UCSD-AML1 (cell line): ENCODE measurements at regions not wholly inside any gene's neighbourhood (a gene's known extent, or its start where the extent isn't known, plus 50 kb on each side); places are given as distances from the start of the nearest gene placed in this dataset.
"Not testable (repeated sequence)": the region's sequence is repeated elsewhere in the genome, so short reads cannot be mapped to it uniquely, and the experiment has no call there.

ENCODE experiments used
- DNase-seq: peaks from one replicate; lab custom pipeline; 2025; ENCODE audit not compliant: unreplicated experiment; lab: John Stamatoyannopoulos, UW

DNA sequence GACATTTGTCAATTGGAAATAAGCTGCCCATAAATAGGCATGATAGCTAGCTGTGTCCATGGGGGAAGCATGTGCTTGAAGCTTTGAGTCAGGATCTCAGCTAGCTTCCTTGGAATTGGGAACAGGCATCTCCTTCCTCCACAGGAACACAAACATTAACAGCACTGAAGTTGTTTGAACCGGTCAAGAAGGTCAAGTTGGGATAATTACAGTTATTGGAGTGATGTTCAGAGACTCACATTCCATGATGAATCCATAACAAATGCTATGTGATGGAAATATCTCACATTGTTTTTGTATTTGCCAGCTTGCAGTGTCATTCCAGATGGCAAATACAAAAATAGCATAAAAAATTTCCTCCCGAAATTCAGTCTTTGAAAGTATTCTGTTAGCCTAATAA lies 347.6 kb upstream of the SMIM21 start:
- DNase-seq: no peak

DNA sequence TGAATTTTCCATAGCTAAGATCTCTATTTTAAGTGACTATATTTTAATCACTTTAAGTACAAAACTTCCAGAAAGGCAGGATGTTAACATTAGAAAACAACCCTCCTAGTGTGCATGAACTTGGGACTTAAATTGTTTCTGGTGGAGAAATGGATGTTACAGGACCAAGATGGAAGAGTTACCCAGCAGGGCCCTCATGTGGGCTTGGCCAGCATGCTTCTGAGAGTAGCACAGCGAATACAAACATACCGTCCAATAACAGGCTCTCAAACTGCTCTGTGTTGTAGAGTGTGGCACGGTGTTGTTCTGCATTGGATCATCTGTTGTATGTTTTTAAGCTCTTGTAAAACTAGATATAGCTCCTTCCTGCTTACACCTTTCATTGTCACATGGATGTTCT lies 346.1 kb upstream of the SMIM21 start:
- DNase-seq: no peak

DNA sequence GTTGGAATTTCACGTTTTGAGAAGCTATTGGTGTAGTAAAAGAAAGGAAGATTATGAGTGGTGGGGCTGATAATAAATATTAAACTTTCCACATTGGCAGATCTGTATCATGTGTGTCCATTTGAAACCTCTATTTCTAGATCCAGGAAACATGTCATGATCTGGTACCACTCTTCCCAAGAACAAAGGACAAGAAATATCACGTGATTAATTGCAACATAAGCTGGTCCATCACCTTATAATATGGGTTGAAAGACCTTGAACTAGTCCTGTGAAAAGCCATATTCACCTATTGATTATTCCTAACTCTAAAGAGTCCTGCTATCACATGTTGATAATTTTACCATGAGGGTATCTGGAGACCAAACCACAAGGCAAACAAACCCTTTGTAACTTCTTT lies 335.3 kb upstream of the SMIM21 start:
- no peak for DNase-seq

DNA sequence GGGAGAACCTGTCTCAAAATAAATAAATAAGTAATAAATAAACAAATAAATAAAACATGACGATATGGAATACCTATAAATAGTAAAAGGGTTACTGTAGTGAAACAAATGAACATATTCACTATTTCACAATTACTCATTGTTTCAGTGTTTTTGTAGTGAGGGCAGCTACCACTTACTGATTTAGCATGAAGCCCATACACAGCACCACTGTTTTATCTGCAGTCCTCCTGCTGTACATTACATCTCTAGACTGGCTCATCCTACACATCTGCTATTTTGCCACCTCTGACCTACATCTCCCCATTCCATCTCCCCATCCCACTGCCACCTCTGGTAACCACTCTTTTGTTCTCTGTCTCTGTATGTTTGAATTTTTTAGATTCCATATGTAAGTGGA lies 332.7 kb upstream of the SMIM21 start:
- no peak for DNase-seq

DNA sequence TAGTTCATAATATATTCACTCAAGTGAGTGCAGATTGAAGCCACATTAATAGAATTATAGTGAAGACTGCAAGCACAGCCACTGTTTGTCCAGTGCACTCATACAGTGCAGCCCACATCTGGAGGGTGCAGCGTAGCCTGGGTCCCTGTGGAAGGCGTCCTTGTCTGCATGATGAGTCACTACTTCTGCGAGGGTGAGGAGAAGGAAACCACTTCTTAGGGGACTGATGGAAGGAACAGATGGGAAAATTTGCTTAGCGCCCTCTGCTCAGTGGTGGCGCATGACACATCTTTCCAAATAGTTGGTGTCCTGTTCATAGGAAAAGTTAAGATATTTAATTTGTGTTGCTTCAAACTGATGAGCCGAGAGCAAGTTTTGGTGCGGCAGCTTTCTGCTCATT lies 330.4 kb upstream of the SMIM21 start:
- no peak for DNase-seq

DNA sequence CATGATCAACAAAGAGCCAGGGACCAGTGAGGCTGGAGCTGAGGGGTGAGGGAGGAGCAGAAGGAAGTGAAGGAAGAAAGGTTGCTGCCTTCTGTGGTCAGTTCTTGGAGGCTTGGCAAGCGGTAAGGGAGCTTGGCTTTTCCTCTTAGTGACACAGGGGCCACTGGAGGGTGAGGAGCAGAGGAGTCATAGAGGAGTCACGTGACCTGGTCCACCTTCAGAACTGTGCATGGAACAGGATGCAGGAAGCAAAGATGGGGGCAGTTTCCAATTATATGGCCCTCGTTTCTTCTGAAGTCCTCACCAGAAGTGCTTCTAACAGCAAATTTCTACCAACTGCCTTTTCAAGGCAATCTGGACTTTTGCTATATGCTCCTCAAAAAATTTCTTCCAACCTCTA lies 326.9 kb upstream of the SMIM21 start:
- no peak for DNase-seq

DNA sequence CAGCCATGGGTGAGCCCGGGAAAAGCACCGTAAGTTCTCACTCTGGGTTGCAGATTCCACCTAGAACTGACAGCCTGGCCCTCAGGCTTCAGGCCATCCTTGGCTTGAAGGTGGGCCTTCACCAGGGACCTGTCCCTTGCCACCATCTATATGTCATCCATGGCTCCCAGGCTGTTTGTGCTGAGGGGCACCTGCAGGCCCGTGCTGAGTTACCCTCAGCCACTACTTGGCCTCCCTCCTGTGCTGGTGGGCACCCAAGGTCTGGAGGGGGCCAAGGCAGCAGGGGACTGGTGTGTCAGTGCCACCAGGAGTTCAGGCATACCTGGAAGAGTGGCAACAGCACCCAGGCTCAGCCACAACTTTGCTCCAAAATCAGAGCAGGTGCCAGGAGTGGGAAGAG lies 326.2 kb upstream of the SMIM21 start:
- no peak for DNase-seq

DNA sequence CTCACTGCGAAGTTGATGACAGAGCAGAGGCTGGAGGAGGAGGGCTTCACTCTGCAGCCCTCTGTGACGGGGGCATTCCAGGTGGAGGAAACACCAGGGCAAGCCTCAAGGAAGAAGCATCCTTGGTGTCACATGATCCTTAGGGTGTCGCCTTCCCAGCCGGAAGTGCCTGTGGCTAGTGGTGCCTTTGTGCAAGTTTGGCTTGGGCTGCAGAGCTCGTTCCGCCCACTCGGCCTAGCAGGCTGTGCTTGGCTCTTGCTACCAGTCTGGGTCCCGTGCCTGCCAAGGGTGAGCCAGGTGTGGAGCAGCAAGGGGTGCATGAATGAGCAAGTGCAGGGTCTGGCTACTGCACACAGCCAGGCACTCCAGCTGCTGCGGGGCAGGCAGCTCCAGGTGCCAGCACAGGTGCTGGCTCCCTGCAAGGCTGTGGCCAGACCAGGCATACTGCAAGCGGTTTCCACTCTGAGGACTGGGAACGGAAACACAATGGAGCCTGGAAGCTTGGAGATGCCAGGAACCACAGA lies 325.3 kb upstream of the SMIM21 start:
- no peak for DNase-seq

DNA sequence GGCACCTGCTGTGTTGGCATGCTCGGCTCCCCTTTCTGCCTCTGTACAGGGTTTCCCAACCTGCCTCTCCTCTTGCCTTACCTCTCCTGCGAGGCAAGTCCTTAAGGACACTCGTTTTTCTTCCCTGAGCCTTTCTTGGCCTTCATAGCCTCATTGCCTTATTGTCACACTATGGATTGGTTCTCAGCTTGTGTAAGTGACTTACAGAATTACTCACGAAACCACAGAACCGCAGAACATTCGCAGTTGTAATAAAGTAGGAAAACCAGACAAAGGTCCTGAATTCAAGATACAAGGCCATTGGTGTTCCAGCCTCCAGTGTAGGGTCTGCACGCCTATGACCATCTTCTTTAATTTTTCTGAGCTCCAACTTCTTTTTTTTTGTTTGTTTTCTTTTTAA lies 317.6 kb upstream of the SMIM21 start:
- no peak for DNase-seq

DNA sequence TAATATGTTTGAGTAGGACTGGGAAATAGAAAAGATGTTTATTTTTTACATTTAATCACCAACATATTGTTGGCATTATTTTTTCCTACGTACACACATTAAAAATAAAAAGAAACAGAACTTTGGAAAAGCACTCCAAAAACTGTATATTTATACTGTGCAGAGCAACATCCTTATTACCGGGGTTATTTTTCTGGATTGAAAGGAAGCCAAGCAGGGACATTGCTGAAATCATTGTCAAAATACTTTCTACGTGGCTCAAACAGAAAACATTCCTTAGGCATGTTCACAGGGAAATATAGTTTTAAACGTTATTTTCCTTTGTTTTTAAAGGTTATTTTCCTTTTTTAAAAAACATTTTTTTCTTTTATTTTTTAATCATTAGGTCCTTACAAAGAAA lies 315.0 kb upstream of the SMIM21 start:
- DNase-seq: no peak

DNA sequence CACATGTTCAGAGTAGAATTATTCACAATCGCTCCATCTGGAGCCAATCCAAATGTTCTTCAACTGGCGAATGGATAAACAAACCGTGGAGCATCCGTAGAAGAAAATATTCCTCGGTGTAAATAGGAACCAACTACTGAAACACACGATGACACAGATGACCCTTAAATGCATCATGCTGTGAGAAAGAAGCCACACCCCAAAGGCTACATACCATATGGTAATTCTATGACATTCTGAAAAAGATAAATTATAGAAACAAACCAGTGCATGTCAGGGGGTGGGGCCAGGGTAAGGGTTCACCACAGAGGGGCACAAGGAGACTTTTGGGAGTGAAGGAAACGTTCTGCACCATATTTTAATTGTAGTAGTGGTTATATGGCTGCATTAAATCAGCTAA lies 312.2 kb upstream of the SMIM21 start:
- no peak for DNase-seq

DNA sequence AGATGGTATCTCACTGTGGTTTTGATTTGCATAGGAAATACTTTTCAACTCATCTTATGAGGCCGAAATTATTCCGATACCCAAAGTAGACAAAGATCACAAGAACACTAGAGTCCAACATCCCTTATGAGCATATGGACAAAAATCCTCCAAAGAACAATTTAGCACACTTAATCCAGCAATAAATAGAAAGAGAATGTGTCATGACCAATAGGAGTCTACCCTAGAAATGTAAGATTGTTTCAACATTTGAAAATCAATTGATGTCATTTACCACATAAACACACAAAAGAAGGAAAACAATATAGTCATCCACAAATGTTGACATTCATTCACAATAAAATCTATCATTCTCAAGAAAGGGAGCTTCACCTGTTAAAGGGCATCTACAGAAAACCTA lies 307.8 kb upstream of the SMIM21 start:
- no peak for DNase-seq

DNA sequence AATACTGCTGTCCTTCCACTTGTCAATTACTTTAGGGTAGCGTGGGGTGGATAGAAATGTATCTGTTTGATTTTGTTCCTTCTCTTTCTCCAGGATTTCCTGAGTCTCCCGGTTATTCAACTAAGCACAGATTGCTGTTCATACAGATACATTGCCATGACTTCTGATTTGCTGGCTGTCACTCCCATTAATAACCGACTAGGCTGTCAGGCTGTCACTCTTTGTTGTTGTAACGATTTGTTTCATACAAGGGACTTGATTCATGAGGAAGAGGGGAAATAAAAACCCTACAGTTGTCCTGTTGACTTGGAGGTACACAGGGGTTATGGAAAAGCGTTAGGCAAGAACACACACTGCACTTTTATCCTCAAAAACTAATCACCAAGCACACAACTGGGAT lies 302.7 kb upstream of the SMIM21 start:
- no peak for DNase-seq

DNA sequence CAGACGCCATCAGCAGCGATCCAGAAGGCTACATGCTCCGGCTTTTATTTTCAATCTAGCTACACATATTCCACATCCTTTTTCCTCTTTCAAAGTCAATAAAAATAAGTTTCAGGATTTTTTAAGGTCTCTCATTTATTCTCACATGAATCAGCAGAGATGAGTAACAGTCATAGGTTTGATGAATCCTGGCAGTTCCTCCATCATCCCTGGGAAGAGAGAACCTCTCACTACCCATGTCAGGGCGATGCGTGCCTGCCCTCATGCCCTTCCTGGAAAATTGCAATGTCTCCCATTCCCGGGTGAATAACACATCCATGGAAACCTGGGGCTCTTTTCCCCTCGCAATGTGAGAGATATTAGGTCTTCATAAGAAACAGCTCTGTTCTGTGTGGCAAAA lies 301.1 kb upstream of the SMIM21 start:
- no peak for DNase-seq

DNA sequence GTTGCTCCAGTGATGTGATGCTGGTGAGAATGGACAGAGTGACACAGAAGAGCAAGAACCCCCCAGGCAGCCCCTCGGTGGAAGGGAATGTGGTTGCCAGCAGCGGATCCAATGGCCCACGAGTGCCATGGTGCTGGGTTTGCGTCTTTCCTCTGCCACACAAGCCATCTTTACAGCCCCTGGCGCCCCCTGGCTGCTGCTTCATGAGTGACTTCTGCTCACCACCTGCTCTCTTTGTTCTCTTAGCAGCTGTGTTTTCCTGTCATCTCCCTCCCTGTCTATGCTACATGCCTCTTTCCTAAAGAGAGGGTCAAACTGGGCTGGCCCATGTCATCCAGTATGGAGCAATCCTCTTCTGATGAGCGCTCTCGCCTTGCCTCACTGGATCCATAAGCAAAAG lies 300.0 kb upstream of the SMIM21 start:
- DNase-seq: peak; percentile 76

DNA sequence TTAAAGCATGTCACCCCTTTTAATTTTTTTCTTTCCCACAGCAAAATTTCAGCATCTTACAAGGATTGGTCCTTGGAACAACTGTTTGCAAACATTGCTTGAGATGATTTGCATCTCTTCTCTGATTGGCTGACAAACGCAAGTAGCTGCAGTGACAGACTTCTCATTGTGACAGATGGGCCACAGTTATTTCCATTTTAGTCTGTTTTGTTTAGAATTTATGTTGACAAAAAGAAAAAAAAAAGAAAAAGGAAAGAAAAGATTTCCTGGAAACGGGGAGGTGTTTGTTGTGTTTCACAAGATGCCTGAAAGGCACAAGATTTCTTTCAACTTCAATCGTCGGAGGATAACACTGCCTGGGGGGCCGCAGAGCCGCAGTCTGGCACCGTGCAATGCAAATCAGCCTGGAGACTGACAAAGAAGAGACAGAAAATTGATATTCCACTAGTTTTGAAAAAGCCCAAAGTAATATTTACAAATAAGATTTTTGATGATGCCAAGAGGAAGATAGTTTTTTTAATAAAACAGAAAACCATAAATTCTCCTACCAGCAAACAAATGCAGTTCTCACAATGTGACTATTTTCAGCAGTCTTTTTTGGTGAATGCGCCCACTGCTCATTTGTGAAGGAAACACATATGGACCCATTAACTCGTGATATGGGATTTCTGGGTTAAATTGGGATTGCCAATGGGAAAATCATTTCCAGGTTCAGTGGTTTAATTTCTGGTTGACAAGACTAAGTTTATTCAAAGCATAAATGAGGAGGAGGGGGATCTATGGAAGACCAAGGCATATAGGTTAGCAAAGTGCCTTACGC lies 296.2 kb upstream of the SMIM21 start:
- no peak for DNase-seq

DNA sequence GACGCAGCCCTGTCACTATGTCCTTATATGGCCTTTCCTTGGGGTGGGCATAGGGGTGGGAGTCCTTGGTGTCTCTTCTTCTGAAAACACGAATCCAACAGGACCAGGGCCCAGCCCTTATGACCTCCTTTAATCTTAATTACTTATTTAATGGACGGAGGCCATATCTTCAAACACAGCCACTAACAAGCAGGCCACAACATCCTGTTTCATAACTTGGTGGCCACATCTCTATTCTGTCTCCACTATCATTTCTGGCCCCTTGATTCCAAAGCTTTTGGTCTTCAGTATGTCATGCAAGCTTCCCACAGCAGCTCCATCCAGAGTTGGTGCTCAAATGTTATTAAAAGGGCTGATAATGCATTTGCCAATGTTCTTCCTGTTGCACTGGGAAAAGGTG lies 287.3 kb upstream of the SMIM21 start:
- peak; percentile 27 for DNase-seq

DNA sequence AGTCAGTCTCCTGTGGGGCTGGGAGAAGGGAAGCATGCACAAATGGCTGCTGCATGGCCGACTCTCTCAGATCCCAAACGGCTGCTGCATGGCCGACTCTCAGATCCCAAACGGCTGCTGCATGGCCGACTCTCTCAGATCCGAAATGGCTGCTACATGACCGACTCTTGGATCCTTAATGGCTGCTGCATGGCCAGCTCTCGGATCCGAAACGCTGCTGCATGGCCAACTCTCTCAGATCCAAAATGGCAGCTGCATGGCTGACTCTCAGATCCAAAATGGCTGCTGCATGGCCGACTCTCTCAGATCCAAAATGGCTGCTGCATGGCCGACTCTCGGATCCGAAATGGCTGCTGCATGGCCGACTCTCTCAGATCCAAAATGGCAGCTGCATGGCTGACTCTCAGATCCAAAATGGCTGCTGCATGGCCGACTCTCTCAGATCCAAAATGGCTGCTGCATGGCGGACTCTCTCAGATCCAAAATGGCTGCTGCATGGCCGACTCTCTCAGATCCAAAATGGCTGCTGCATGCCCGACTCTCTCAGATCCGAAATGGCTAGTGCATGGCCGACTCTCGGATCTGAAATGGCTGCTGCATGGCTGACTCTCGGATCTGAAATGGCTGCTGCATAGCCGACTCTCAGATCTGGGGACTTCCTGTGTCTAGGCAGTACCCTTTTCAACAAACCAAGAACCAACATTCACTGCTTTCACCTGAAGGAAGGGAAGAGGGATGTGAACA lies 284.8 kb upstream of the SMIM21 start:
- DNase-seq: not testable (repeated sequence)

DNA sequence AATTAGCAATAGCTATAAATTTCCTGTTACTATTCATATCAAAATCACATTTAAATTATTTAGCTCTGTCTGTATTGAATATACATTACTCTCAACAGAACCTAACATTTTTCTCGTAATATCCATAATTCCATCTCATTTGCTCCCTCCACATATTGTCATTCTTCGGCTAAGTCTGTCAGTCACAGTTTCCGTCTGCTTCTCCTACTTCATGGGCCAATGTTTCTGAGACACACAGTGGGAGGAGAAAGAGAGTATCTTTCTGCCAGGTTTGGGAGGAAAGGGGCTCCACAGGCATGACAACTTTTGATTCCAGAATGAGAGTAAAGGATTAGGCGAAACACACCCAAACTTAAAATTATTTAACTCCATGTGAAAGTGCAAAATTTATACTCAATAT lies 273.1 kb upstream of the SMIM21 start:
- DNase-seq: no peak

DNA sequence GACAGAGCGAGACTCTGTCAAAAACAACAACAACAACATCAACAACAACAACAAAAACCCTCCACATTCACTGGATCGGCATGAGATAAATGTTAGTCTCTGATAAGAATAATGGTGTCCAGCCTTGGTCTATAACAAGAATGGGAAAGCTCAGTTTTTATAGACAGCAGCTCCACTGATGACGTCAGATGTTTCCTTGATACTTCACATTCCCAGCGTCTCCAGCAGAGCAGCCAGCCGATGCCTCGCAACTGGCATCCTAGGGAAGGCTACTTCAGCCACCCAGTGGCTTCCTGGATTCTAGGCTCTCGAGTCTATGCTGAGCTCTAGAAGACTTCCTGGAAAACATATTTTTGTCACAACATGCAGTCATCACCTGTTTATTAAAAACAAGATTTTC lies 271.4 kb upstream of the SMIM21 start:
- no peak for DNase-seq

DNA sequence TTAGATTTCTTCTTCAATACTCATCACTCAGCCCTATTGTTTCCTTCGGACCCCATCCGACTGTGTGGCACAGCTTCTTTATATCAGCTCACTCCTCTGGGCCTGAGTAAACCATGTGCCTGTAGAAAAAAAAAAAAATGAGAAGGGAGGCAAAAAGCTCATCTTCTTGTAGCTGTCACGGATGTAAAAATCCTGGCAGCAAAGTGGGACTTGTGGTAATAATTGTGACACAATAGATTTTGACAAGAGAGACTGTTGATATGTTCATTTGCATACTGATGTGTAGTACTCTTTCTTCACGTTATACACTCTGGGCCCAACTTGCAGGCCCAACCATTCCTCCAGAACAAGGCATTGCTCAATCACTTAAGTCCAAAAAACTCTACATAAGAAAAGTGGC lies 270.0 kb upstream of the SMIM21 start:
- DNase-seq: no peak

DNA sequence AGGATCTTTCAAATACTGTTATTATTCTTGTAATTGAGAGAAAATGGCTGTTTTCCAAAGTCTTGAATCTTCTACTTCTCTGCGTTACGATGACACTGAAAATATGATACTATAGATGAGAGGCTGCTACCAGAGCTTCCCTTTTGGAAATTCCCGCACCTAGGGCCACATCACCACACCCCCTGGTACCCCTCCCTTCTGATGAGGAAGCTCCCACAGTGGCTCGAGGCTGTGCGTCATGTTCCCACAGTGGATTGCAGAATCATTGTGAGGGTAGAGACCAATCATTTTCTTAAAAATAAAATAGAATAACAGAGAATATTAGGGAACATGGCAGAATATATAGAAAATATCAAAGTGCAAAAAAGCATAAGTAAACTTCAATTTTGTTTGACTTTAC lies 268.9 kb upstream of the SMIM21 start:
- no peak for DNase-seq
